ENCODE measurements at regions not wholly inside any gene's neighbourhood (a gene's known extent, or its start where the extent isn't known, plus 50 kb on each side); places are given as distances from the start of the nearest gene placed in this dataset.

- TF ChIP-seq, protein P1, sequence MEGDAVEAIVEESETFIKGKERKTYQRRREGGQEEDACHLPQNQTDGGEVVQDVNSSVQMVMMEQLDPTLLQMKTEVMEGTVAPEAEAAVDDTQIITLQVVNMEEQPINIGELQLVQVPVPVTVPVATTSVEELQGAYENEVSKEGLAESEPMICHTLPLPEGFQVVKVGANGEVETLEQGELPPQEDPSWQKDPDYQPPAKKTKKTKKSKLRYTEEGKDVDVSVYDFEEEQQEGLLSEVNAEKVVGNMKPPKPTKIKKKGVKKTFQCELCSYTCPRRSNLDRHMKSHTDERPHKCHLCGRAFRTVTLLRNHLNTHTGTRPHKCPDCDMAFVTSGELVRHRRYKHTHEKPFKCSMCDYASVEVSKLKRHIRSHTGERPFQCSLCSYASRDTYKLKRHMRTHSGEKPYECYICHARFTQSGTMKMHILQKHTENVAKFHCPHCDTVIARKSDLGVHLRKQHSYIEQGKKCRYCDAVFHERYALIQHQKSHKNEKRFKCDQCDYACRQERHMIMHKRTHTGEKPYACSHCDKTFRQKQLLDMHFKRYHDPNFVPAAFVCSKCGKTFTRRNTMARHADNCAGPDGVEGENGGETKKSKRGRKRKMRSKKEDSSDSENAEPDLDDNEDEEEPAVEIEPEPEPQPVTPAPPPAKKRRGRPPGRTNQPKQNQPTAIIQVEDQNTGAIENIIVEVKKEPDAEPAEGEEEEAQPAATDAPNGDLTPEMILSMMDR (IDR thresholded peaks at IDR 0.05; ENCODE audit: control extremely low read depth, extremely low read depth, low read depth, missing control alignments): no peak
- ChIA-PET POLR2A (no interaction called here), CTCF (interaction anchor here (2.1 kb wide), 1 partner anchor 15 kb away, joined by 8 read pairs; no protein-coding TSS in a partner anchor)
- DNase-seq (ENCODE audit: extremely low spot score): no peak
Measured at GRCh38 chr2:157178874-157179273, 78.6 kb upstream of the GALNT5 start.

- no peak for DNase-seq (ENCODE audit: extremely low spot score)
- CTCF ChIA-PET: interaction anchor here (1.6 to 3.5 kb wide), 3 partner anchors 14 to 27 kb away, joined by 5 to 25 read pairs (median 8); no protein-coding TSS in a partner anchor
- TF ChIP-seq, protein P1 (IDR thresholded peaks at IDR 0.05; ENCODE audit: control extremely low read depth, extremely low read depth, low read depth, missing control alignments): no peak
- POLR2A ChIA-PET: no interaction called here
Measured at GRCh38 chr2:157179324-157180105, 78.0 kb upstream of the GALNT5 start.

DNA sequence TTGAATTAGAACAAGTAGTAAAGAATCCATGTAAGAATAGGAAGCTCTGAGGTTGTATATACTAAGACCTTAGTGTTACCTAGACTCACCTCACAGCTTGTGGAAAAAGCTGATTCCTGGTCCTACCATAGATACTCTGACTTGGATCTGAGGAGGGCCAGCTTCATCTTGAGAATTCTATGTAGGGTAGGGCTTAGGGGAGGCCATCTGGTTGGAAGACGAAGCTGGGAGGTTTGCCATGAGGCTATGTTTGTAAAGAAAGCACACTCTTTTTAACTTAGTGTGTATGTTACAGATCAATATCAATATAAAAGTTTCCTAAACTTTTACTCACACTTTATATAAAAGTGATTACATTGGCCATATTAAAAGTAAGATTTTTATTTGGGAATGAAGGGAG, 77.1 kb upstream of the GALNT5 start:
- TF ChIP-seq, protein P1 (IDR thresholded peaks at IDR 0.05; ENCODE audit: control extremely low read depth, extremely low read depth, low read depth, missing control alignments): no peak
- no peak for DNase-seq (ENCODE audit: extremely low spot score)
- ChIA-PET POLR2A (no interaction called here), CTCF (interaction anchor here (1.1 to 3.5 kb wide), 4 partner anchors 12 to 1803 kb away, joined by 3 to 25 read pairs (median 4); no protein-coding TSS in a partner anchor)

GRCh38 chr2:157181234-157181633, 76.3 kb upstream of the GALNT5 start:
- ChIA-PET CTCF (interaction anchor here (1.1 to 3.5 kb wide), 5 partner anchors 12 to 1804 kb away, joined by 3 to 25 read pairs (median 4); no protein-coding TSS in a partner anchor), POLR2A (no interaction called here)
- TF ChIP-seq, protein P1 (IDR thresholded peaks at IDR 0.05; ENCODE audit: control extremely low read depth, extremely low read depth, low read depth, missing control alignments): no peak
- DNase-seq (ENCODE audit: extremely low spot score): no peak

DNA sequence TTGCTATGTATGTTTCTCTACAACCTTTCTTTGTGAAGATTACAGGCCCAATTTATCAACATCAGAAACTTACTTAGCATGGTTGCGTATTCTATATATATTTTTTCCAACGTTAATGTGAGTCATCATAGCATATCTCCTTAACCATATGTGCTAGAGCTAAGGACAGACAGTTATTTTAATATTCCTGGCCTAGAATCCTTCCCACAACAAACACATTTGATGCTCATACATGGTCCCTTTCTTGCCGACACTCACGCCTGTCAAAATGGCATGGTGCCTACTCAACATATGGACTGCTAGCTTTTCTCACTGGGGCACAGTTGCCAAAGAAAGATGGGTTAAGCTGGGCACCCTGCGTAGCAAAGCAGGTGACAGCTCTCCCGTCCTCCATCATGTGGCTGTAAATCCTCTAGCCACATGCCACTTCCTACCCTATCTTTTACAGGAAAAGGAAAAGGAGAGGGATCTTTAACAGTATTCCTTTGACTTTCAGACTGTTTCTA, 75.2 kb upstream of the GALNT5 start:
- POLR2A ChIA-PET: no interaction called here
- CTCF ChIA-PET: interaction anchor here (1.2 to 3.5 kb wide), 2 partner anchors 11 to 385 kb away, joined by 3 to 25 read pairs; no protein-coding TSS in a partner anchor
- TF ChIP-seq, protein P1 (IDR thresholded peaks at IDR 0.05; ENCODE audit: control extremely low read depth, extremely low read depth, low read depth, missing control alignments): no peak
- DNase-seq (ENCODE audit: extremely low spot score): no peak

DNA sequence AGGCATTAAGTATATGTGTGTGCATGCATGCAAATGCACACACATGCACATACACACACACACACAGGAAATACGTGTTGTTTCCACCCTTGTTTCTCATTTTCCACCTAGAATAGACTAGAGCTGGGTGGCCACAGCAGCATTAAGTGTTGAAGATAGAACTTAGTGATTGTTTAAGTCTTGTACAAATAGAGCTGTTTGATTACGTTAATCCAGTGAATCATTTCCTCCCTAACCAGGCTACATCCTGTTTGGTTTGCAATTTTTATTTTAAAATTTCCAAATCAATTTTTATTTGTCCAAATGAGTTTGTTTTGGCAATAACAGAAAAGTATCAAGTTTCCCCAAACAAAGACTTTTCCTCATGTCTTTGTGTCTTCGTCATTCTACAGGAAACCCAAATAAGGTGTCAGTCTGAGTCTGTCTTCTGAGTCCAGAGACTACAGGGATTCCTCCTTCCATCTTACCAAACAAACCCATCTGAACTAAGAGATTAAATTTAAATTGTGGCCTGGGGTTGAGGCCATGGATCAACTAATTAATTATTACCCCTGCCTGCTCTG, 74.6 kb upstream of the GALNT5 start:
- no peak for DNase-seq (ENCODE audit: extremely low spot score)
- POLR2A ChIA-PET: no interaction called here
- CTCF ChIA-PET: interaction anchor here (1.0 to 3.5 kb wide), 2 partner anchors 10 to 36 kb away, joined by 3 to 25 read pairs; no protein-coding TSS in a partner anchor
- TF ChIP-seq, protein P1 (IDR thresholded peaks at IDR 0.05; ENCODE audit: control extremely low read depth, extremely low read depth, low read depth, missing control alignments): no peak
